B cell (primary cell): ENCODE measurements at regions not wholly inside any gene's neighbourhood (a gene's known extent, or its start where the extent isn't known, plus 50 kb on each side); places are given as distances from the start of the nearest gene placed in this dataset.

Experiments used
- EZH2 ChIP-seq: IDR thresholded peaks from 2 replicates; pipeline ENCODE4 v1.6.1; 2012; ENCODE audit warnings: borderline replicate concordance, low read depth, mild to moderate bottlenecking, moderate library complexity, low read length; ENCODE audit not compliant: insufficient read depth, poor library complexity, severe bottlenecking
- TF ChIP-seq, protein P1 (sequence below): fragments of 200-600 bp; IDR thresholded peaks from one replicate; pipeline ENCODE4 v1.8.0; 2022; ENCODE audit warnings: antibody characterized with exemption, mild to moderate bottlenecking

DNA sequence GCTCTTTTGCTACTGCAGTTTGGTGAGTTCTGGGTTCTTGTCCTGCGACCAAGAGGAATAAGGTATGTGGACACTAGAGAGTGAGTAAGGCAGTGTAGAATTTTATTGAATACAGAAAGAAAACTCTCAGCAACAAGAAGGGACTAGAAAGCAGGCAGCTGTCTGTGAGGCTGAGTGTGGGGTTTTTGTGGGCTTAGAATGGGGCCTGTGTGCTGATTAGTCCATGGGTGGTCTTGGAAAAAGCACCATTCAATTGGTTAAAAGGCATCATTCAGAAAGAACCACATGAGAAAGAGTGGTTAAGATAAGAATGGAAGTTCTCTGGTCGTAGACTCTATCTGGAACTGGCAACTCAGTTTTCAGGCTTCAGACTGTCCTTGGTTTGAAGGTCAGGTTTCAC lies 298.8 kb downstream of the TGFB2 start:
- TF ChIP-seq, protein P1, sequence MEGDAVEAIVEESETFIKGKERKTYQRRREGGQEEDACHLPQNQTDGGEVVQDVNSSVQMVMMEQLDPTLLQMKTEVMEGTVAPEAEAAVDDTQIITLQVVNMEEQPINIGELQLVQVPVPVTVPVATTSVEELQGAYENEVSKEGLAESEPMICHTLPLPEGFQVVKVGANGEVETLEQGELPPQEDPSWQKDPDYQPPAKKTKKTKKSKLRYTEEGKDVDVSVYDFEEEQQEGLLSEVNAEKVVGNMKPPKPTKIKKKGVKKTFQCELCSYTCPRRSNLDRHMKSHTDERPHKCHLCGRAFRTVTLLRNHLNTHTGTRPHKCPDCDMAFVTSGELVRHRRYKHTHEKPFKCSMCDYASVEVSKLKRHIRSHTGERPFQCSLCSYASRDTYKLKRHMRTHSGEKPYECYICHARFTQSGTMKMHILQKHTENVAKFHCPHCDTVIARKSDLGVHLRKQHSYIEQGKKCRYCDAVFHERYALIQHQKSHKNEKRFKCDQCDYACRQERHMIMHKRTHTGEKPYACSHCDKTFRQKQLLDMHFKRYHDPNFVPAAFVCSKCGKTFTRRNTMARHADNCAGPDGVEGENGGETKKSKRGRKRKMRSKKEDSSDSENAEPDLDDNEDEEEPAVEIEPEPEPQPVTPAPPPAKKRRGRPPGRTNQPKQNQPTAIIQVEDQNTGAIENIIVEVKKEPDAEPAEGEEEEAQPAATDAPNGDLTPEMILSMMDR = no peak
- no peak for TF ChIP-seq EZH2
